ENCODE measurements at regions not wholly inside any gene's neighbourhood (a gene's known extent, or its start where the extent isn't known, plus 50 kb on each side); places are given as distances from the start of the nearest gene placed in this dataset.

DNA sequence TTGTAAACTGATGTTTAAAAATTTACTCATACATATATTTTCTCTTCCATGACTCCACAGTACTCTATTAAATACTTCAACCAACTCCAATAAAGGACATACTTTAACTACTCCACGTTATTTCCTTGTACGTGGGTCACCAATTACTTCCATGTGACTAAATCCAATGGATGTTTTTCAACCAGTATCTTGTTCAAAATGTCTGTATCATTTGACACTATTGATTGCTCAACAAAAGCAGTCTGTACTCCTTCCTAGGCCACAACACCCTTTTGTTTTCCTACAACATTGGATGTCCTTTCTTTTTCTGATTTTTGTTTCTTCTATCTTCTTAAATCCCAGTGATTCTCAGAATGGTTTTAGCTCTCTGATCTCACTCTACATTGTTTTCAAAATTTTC is 943.7 kb downstream of the EFNA5 start:
- no peaks in the 10 kb centered on the region for H3K9me2 ChIP-seq (ENCODE audit: low read depth, low read length)
- H3K27me3 ChIP-seq (ENCODE audit: insufficient read depth, low read length) = no peaks in the 10 kb centered on the region
- H3K27ac ChIP-seq (ENCODE audit: low read depth, low read length, poor library complexity, severe bottlenecking) = no peak overlapping the region
- no peaks in the 10 kb centered on the region for H3K36me3 ChIP-seq (ENCODE audit: insufficient read depth, low read length)
- H4K20me1 ChIP-seq (ENCODE audit: insufficient read depth, low read length) = no peaks in the 10 kb centered on the region
- no peaks in the 10 kb centered on the region for H3F3A ChIP-seq (ENCODE audit: insufficient read depth, low read length)
- no peak overlapping the region for H2AFZ ChIP-seq (ENCODE audit: low read length)
- no peaks in the 10 kb centered on the region for H3K4me1 ChIP-seq (ENCODE audit: insufficient read depth, low read length, severe bottlenecking)
- no peaks in the 10 kb centered on the region for H3K9me3 ChIP-seq (ENCODE audit: low read length)
- H3K4me3 ChIP-seq (ENCODE audit: low read depth, low read length, poor library complexity, severe bottlenecking) = no peak overlapping the region
- H3K4me2 ChIP-seq (ENCODE audit: low read length) = no peak overlapping the region
- no peak overlapping the region for H3K9ac ChIP-seq (ENCODE audit: low read length)
- TF ChIP-seq, protein P1, sequence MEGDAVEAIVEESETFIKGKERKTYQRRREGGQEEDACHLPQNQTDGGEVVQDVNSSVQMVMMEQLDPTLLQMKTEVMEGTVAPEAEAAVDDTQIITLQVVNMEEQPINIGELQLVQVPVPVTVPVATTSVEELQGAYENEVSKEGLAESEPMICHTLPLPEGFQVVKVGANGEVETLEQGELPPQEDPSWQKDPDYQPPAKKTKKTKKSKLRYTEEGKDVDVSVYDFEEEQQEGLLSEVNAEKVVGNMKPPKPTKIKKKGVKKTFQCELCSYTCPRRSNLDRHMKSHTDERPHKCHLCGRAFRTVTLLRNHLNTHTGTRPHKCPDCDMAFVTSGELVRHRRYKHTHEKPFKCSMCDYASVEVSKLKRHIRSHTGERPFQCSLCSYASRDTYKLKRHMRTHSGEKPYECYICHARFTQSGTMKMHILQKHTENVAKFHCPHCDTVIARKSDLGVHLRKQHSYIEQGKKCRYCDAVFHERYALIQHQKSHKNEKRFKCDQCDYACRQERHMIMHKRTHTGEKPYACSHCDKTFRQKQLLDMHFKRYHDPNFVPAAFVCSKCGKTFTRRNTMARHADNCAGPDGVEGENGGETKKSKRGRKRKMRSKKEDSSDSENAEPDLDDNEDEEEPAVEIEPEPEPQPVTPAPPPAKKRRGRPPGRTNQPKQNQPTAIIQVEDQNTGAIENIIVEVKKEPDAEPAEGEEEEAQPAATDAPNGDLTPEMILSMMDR (IDR thresholded peaks at IDR 0.05; ENCODE audit: low read length) = no peak
- TF ChIP-seq EZH2 (IDR thresholded peaks at IDR 0.05; ENCODE audit: borderline replicate concordance, low read length) = no peak
- H3K79me2 ChIP-seq (ENCODE audit: insufficient read depth, low read length) = no peaks in the 10 kb centered on the region

DNA sequence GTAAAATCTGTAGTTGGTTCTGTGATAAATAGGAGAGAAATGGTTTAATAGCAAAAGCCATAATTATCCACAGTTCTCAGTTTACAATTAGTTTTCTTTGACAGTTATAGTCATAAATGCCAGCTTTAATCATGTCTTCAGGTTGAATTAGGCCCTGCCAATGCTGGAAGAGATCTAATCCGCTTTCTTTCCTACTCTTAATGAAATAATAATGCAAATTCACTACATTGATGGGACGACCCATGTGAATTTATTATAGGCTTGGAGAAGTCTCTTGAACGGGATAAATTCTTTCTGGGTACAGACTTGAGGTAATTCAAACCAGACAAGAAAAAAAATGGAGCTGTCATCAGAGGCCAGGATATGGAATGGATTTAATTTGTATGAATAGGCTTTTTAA is 950.4 kb downstream of the EFNA5 start:
- no peak for TF ChIP-seq EZH2 (IDR thresholded peaks at IDR 0.05; ENCODE audit: borderline replicate concordance, low read length)
- TF ChIP-seq, protein P1 (IDR thresholded peaks at IDR 0.05; ENCODE audit: low read length) = no peak
- Histone ChIP-seq H3K79me2 (ENCODE audit: insufficient read depth, low read length) (no peaks in the 10 kb centered on the region), H3K4me3 (ENCODE audit: low read depth, low read length, poor library complexity, severe bottlenecking) (no peak overlapping the region), H3K4me2 (ENCODE audit: low read length) (no peak overlapping the region), H3F3A (ENCODE audit: insufficient read depth, low read length) (no peaks in the 10 kb centered on the region), H2AFZ (ENCODE audit: low read length) (no peak overlapping the region), H3K9me2 (ENCODE audit: low read depth, low read length) (no peaks in the 10 kb centered on the region), H3K27me3 (ENCODE audit: insufficient read depth, low read length) (no peaks in the 10 kb centered on the region), H3K9me3 (ENCODE audit: low read length) (no peaks in the 10 kb centered on the region), H3K4me1 (ENCODE audit: insufficient read depth, low read length, severe bottlenecking) (no peaks in the 10 kb centered on the region), H4K20me1 (ENCODE audit: insufficient read depth, low read length) (no peaks in the 10 kb centered on the region), H3K36me3 (ENCODE audit: insufficient read depth, low read length) (no peaks in the 10 kb centered on the region), H3K9ac (ENCODE audit: low read length) (no peak overlapping the region), H3K27ac (ENCODE audit: low read depth, low read length, poor library complexity, severe bottlenecking) (no peak overlapping the region)

DNA sequence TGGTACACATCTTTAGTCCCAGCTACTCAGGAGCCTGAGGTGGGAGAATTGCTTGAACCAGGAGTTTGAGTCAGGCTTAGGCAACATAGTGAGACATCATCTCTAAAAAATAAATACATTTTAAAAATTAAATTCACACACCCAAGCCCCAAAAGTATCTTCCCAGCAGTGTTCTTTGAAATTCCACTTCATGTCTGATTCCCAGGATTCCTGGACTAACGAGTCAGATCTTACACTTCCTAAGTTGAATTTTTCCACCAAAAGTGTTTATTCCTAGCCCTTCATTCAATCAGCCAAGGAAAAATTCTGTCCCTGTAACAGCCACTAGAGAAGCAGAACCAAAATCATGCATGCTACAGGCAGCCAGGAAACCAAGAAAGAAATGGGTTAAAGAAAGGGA is 970.9 kb downstream of the EFNA5 start:
- Histone ChIP-seq H3K9ac (ENCODE audit: low read length) (no peak overlapping the region), H3F3A (ENCODE audit: insufficient read depth, low read length) (no peaks in the 10 kb centered on the region), H3K27ac (ENCODE audit: low read depth, low read length, poor library complexity, severe bottlenecking) (no peak overlapping the region), H3K27me3 (ENCODE audit: insufficient read depth, low read length) (no peaks in the 10 kb centered on the region), H2AFZ (ENCODE audit: low read length) (no peak overlapping the region), H3K4me2 (ENCODE audit: low read length) (no peak overlapping the region), H3K79me2 (ENCODE audit: insufficient read depth, low read length) (no peaks in the 10 kb centered on the region), H3K36me3 (ENCODE audit: insufficient read depth, low read length) (no peaks in the 10 kb centered on the region), H3K9me2 (ENCODE audit: low read depth, low read length) (no peaks in the 10 kb centered on the region), H3K4me3 (ENCODE audit: low read depth, low read length, poor library complexity, severe bottlenecking) (no peak overlapping the region), H3K9me3 (ENCODE audit: low read length) (no peaks in the 10 kb centered on the region), H3K4me1 (ENCODE audit: insufficient read depth, low read length, severe bottlenecking) (no peaks in the 10 kb centered on the region), H4K20me1 (ENCODE audit: insufficient read depth, low read length) (no peaks in the 10 kb centered on the region)
- no peak for TF ChIP-seq EZH2 (IDR thresholded peaks at IDR 0.05; ENCODE audit: borderline replicate concordance, low read length)
- TF ChIP-seq, protein P1 (IDR thresholded peaks at IDR 0.05; ENCODE audit: low read length) = no peak
